ENCODE measurements at regions not wholly inside any gene's neighbourhood (a gene's known extent, or its start where the extent isn't known, plus 50 kb on each side); places are given as distances from the start of the nearest gene placed in this dataset.

DNA sequence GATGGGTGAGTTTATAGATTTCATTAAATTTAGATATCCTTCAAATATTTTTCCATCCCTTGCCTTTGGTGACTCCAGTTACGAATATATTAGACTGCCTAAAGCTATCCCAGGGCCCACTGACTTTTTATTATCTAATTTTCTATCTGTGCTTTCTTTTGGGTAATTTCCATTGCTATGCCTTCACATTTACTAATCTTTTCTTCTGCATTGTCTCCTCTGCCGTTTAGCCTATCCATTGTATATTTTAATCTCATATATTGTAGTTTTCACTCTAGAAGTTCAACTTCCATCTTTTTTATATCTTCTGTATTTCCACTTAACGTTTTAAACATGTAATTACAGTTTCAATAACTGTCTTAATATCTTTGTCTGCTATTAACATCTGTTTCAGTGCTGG, 78.6 kb upstream of the HDAC9 start:
- peaks cover 0 to 8% (median under 1%) of the 10 kb centered on the region in 4 experiments for H3K4me1 ChIP-seq (ENCODE audit: control extremely low read depth in 1 of 4, control insufficient read depth in 4 of 4, insufficient read depth in 4 of 4, low read length in 3 of 4)
- WGBS (ENCODE audit: insufficient coverage), result 80% methylated on average over 1 of the region's 3 CpGs
- DNase-seq, result no peak
- POLR2A ChIA-PET, result no interaction called here
- H3K9me3 ChIP-seq (ENCODE audit: control extremely low read depth in 1 of 5, control insufficient read depth in 4 of 5, insufficient read depth in 2 of 5, low read depth in 1 of 5, low read length in 4 of 5), result peaks cover 0 to 3% (median 0%) of the 10 kb centered on the region in 5 experiments
- no peaks in the 10 kb centered on the region for H3K27me3 ChIP-seq (replicated peaks in 2 of 5; ENCODE audit: control insufficient read depth in 4 of 5, insufficient read depth in 5 of 5, low read length in 4 of 5)
- no peak overlapping the region for H3K27ac ChIP-seq (ENCODE audit: insufficient read depth in 1 of 2, low read depth in 1 of 2, low read length in 2 of 2, poor library complexity in 1 of 2, severe bottlenecking in 2 of 2)
- CTCF ChIA-PET, result interaction anchor here (0.9 kb wide), 1 partner anchor 170 kb away, joined by 3 read pairs; no protein-coding TSS in a partner anchor
- H3K4me3 ChIP-seq (ENCODE audit: control insufficient read depth in 1 of 7, extremely low read depth in 1 of 7, insufficient read depth in 4 of 7, low read depth in 2 of 7, low read length in 6 of 7), result no peak overlapping the region
- H3K36me3 ChIP-seq (ENCODE audit: control insufficient read depth in 4 of 4, insufficient read depth in 4 of 4, low read length in 3 of 4), result no peaks in the 10 kb centered on the region

DNA sequence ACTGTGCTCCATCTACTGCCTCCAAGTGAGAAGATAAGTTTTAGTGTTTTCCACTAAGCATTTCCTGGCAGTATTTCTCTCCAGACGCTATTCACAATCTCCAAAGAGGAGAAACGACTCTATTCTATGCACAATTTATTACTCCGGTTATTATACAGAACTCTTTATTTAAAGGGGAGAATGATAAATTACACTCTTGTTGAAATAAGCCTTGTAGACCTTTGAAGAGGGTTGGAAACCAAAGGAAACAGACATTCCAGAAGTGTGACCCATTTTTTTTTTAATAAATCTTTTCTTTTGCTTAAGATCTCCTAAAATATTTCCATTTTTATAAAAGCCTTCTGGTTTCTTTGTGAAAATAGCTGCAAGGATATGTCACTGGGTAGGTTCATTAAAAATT, 76.1 kb upstream of the HDAC9 start:
- H3K27ac ChIP-seq (ENCODE audit: insufficient read depth in 1 of 2, low read depth in 1 of 2, low read length in 2 of 2, poor library complexity in 1 of 2, severe bottlenecking in 2 of 2), result no peak overlapping the region
- WGBS (ENCODE audit: insufficient coverage), result no CpG with 5 or more reads among the region's 3 CpGs
- ChIA-PET POLR2A (no interaction called here), CTCF (interaction anchor here (0.9 kb wide), 1 partner anchor 55 kb away, joined by 3 read pairs; no protein-coding TSS in a partner anchor)
- peaks cover 0 to 3% (median 0%) of the 10 kb centered on the region in 5 experiments for H3K9me3 ChIP-seq (ENCODE audit: control extremely low read depth in 1 of 5, control insufficient read depth in 4 of 5, insufficient read depth in 2 of 5, low read depth in 1 of 5, low read length in 4 of 5)
- no peaks in the 10 kb centered on the region for H3K27me3 ChIP-seq (replicated peaks in 2 of 5; ENCODE audit: control insufficient read depth in 4 of 5, insufficient read depth in 5 of 5, low read length in 4 of 5)
- H3K36me3 ChIP-seq (ENCODE audit: control insufficient read depth in 4 of 4, insufficient read depth in 4 of 4, low read length in 3 of 4), result no peaks in the 10 kb centered on the region
- H3K4me1 ChIP-seq (ENCODE audit: control extremely low read depth in 1 of 4, control insufficient read depth in 4 of 4, insufficient read depth in 4 of 4, low read length in 3 of 4), result peaks cover 0 to 10% (median 5%) of the 10 kb centered on the region in 4 experiments
- H3K4me3 ChIP-seq (ENCODE audit: control insufficient read depth in 1 of 7, extremely low read depth in 1 of 7, insufficient read depth in 4 of 7, low read depth in 2 of 7, low read length in 6 of 7), result no peak overlapping the region
- DNase-seq, result no peak

DNA sequence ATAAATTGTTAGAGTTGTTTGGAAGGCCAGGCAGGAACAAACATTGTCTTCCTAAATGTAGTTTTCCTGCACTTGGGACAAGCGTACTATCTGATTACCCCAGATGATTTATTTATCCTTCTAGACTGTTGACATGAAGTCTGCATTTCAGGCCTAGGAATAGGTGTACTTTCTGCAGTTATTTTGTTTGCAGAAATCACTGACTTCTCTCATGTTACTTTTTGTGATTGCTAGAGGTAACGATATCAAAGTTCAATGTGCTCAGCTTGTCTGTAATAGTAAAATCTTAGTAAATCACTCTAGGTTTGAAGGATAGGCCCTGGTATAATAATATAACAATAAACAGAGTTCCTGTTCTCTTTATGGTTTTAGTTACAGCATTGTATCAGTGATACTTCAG, 75.4 kb upstream of the HDAC9 start:
- CTCF ChIA-PET, result interaction anchor here (0.9 kb wide), 1 partner anchor 56 kb away, joined by 3 read pairs; no protein-coding TSS in a partner anchor
- POLR2A ChIA-PET, result no interaction called here

DNA sequence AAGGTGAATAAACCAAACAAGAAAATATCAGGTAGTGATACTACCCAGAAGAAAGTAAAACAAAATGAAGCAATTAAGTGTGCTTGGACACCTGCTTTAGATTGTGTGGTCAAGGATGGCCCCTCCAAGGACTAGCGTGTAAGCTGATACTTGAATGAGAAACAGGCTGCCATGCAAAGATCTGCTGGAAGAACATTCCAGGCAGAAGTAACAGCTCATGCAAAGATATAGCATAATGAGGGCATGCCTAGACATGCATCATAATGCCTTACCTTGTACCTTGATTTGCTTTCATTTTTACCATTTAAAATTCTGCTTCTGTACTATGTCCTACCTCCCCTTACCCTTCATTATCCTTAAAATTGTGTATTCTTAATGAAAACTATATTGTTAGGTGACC, 74.8 kb upstream of the HDAC9 start:
- Histone ChIP-seq H3K27me3 (replicated peaks in 2 of 5; ENCODE audit: control insufficient read depth in 4 of 5, insufficient read depth in 5 of 5, low read length in 4 of 5) (no peaks in the 10 kb centered on the region), H3K4me3 (ENCODE audit: control insufficient read depth in 1 of 7, extremely low read depth in 1 of 7, insufficient read depth in 4 of 7, low read depth in 2 of 7, low read length in 6 of 7) (no peak overlapping the region), H3K9me3 (ENCODE audit: control extremely low read depth in 1 of 5, control insufficient read depth in 4 of 5, insufficient read depth in 2 of 5, low read depth in 1 of 5, low read length in 4 of 5) (peaks cover 0 to 3% (median 0%) of the 10 kb centered on the region in 5 experiments), H3K4me1 (ENCODE audit: control extremely low read depth in 1 of 4, control insufficient read depth in 4 of 4, insufficient read depth in 4 of 4, low read length in 3 of 4) (peaks cover 0 to 10% (median 5%) of the 10 kb centered on the region in 4 experiments), H3K36me3 (ENCODE audit: control insufficient read depth in 4 of 4, insufficient read depth in 4 of 4, low read length in 3 of 4) (no peaks in the 10 kb centered on the region), H3K27ac (ENCODE audit: insufficient read depth in 1 of 2, low read depth in 1 of 2, low read length in 2 of 2, poor library complexity in 1 of 2, severe bottlenecking in 2 of 2) (no peak overlapping the region)
- no peak for DNase-seq
- CTCF ChIA-PET, result no interaction called here
- 100% methylated on average over 1 of the region's 1 CpG for WGBS (ENCODE audit: insufficient coverage)
- POLR2A ChIA-PET, result no interaction called here

More for the DNA sequence above, 75.4 kb upstream of the HDAC9 start:
- no peak for DNase-seq
- Histone ChIP-seq H3K4me1 (ENCODE audit: control extremely low read depth in 1 of 4, control insufficient read depth in 4 of 4, insufficient read depth in 4 of 4, low read length in 3 of 4) (peaks cover 0 to 10% (median 5%) of the 10 kb centered on the region in 4 experiments), H3K27ac (ENCODE audit: insufficient read depth in 1 of 2, low read depth in 1 of 2, low read length in 2 of 2, poor library complexity in 1 of 2, severe bottlenecking in 2 of 2) (no peak overlapping the region), H3K4me3 (ENCODE audit: control insufficient read depth in 1 of 7, extremely low read depth in 1 of 7, insufficient read depth in 4 of 7, low read depth in 2 of 7, low read length in 6 of 7) (no peak overlapping the region), H3K27me3 (replicated peaks in 2 of 5; ENCODE audit: control insufficient read depth in 4 of 5, insufficient read depth in 5 of 5, low read length in 4 of 5) (no peaks in the 10 kb centered on the region), H3K36me3 (ENCODE audit: control insufficient read depth in 4 of 4, insufficient read depth in 4 of 4, low read length in 3 of 4) (no peaks in the 10 kb centered on the region), H3K9me3 (ENCODE audit: control extremely low read depth in 1 of 5, control insufficient read depth in 4 of 5, insufficient read depth in 2 of 5, low read depth in 1 of 5, low read length in 4 of 5) (peaks cover 0 to 3% (median 0%) of the 10 kb centered on the region in 5 experiments)
- 100% methylated on average over 1 of the region's 2 CpGs for WGBS (ENCODE audit: insufficient coverage)

- POLR2A ChIA-PET, result no interaction called here
- H3K4me3 ChIP-seq (ENCODE audit: control insufficient read depth in 1 of 7, extremely low read depth in 1 of 7, insufficient read depth in 4 of 7, low read depth in 2 of 7, low read length in 6 of 7), result no peak overlapping the region
- H3K9me3 ChIP-seq (ENCODE audit: control extremely low read depth in 1 of 5, control insufficient read depth in 4 of 5, insufficient read depth in 2 of 5, low read depth in 1 of 5, low read length in 4 of 5), result peaks cover 0 to 3% (median 0%) of the 10 kb centered on the region in 5 experiments
- H3K27ac ChIP-seq (ENCODE audit: insufficient read depth in 1 of 2, low read depth in 1 of 2, low read length in 2 of 2, poor library complexity in 1 of 2, severe bottlenecking in 2 of 2), result no peak overlapping the region
- H3K27me3 ChIP-seq (replicated peaks in 2 of 5; ENCODE audit: control insufficient read depth in 4 of 5, insufficient read depth in 5 of 5, low read length in 4 of 5), result no peaks in the 10 kb centered on the region
- peaks cover 0 to 10% (median 5%) of the 10 kb centered on the region in 4 experiments for H3K4me1 ChIP-seq (ENCODE audit: control extremely low read depth in 1 of 4, control insufficient read depth in 4 of 4, insufficient read depth in 4 of 4, low read length in 3 of 4)
- peak in 2 of 3 donors; percentile 16 to 42 for DNase-seq
- CTCF ChIA-PET, result no interaction called here
- 69% methylated on average over 3 of the region's 4 CpGs for WGBS (ENCODE audit: insufficient coverage)
- H3K36me3 ChIP-seq (ENCODE audit: control insufficient read depth in 4 of 4, insufficient read depth in 4 of 4, low read length in 3 of 4), result no peaks in the 10 kb centered on the region
Observed at GRCh38 chr7:18421297-18422002, 74.1 kb upstream of the HDAC9 start.

DNA sequence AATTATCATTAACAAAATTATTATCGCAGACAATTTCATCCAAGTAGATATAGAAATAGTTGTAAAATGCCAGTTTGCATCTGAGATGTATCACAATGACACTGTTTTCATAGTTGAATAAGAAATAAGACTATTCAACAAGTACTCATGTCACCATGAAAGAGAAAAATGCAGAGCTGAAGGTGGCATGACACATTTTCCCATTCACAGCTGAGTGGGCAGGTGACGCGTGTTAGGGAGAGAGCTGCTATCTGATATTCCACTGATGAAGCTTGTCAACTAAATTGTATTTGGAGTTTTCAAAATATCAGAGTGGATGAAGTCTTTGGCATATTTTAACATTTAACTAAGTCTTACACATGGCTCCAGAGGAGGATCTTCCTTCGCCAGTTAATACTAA, 70.3 kb upstream of the HDAC9 start:
- Histone ChIP-seq H3K27me3 (replicated peaks in 2 of 5; ENCODE audit: control insufficient read depth in 4 of 5, insufficient read depth in 5 of 5, low read length in 4 of 5) (no peaks in the 10 kb centered on the region), H3K9me3 (ENCODE audit: control extremely low read depth in 1 of 5, control insufficient read depth in 4 of 5, insufficient read depth in 2 of 5, low read depth in 1 of 5, low read length in 4 of 5) (no peaks in the 10 kb centered on the region), H3K27ac (ENCODE audit: insufficient read depth in 1 of 2, low read depth in 1 of 2, low read length in 2 of 2, poor library complexity in 1 of 2, severe bottlenecking in 2 of 2) (no peak overlapping the region), H3K4me1 (ENCODE audit: control extremely low read depth in 1 of 4, control insufficient read depth in 4 of 4, insufficient read depth in 4 of 4, low read length in 3 of 4) (peaks cover 0 to 10% (median 5%) of the 10 kb centered on the region in 4 experiments), H3K36me3 (ENCODE audit: control insufficient read depth in 4 of 4, insufficient read depth in 4 of 4, low read length in 3 of 4) (peaks cover 0 to 4% (median 0%) of the 10 kb centered on the region in 4 experiments), H3K4me3 (ENCODE audit: control insufficient read depth in 1 of 7, extremely low read depth in 1 of 7, insufficient read depth in 4 of 7, low read depth in 2 of 7, low read length in 6 of 7) (no peak overlapping the region)
- 100% methylated on average over 2 of the region's 4 CpGs for WGBS (ENCODE audit: insufficient coverage)
- no peak for DNase-seq
- ChIA-PET CTCF (interaction anchor here (1.3 kb wide), 1 partner anchor 21 kb away, joined by 3 read pairs; no protein-coding TSS in a partner anchor), POLR2A (no interaction called here)

- ChIA-PET POLR2A (no interaction called here), CTCF (interaction anchor here (0.9 kb wide), 1 partner anchor 10 kb away, joined by 3 read pairs; no protein-coding TSS in a partner anchor)
- peaks cover 0 to 4% (median 0%) of the 10 kb centered on the region in 4 experiments for H3K36me3 ChIP-seq (ENCODE audit: control insufficient read depth in 4 of 4, insufficient read depth in 4 of 4, low read length in 3 of 4)
- WGBS (ENCODE audit: insufficient coverage), result 89% methylated on average over 3 of the region's 5 CpGs
- no peak for DNase-seq
- H3K4me3 ChIP-seq (ENCODE audit: control insufficient read depth in 1 of 7, extremely low read depth in 1 of 7, insufficient read depth in 4 of 7, low read depth in 2 of 7, low read length in 6 of 7), result no peak overlapping the region
- no peaks in the 10 kb centered on the region for H3K9me3 ChIP-seq (ENCODE audit: control extremely low read depth in 1 of 5, control insufficient read depth in 4 of 5, insufficient read depth in 2 of 5, low read depth in 1 of 5, low read length in 4 of 5)
- H3K27me3 ChIP-seq (replicated peaks in 2 of 5; ENCODE audit: control insufficient read depth in 4 of 5, insufficient read depth in 5 of 5, low read length in 4 of 5), result no peaks in the 10 kb centered on the region
- no peak overlapping the region for H3K27ac ChIP-seq (ENCODE audit: insufficient read depth in 1 of 2, low read depth in 1 of 2, low read length in 2 of 2, poor library complexity in 1 of 2, severe bottlenecking in 2 of 2)
- peaks cover 0 to 10% (median 4%) of the 10 kb centered on the region in 4 experiments for H3K4me1 ChIP-seq (ENCODE audit: control extremely low read depth in 1 of 4, control insufficient read depth in 4 of 4, insufficient read depth in 4 of 4, low read length in 3 of 4)
Observed at GRCh38 chr7:18425838-18426445, 69.6 kb upstream of the HDAC9 start.

Measured in common myeloid progenitor, CD34-positive (primary cell).